OCI-LY3 (cell line): ENCODE measurements at regions not wholly inside any gene's neighbourhood (a gene's known extent, or its start where the extent isn't known, plus 50 kb on each side); places are given as distances from the start of the nearest gene placed in this dataset.

Source experiments
- EZH2phosphoT487 ChIP-seq: fragments of 200-600 bp; shearing (Covaris generic); IDR thresholded peaks from 2 replicates; pipeline ENCODE4 v1.6.1; 2018; ENCODE audit warnings: antibody characterized with exemption, mixed run types, low read depth
- TF ChIP-seq, protein P1 (sequence below): fragments of 200-600, 300-600 bp; sonication (generic); IDR thresholded peaks from 2 replicates; pipeline ENCODE4 v1.5.1; 2014; ENCODE audit warnings: antibody characterized with exemption, low read length, low read depth

DNA sequence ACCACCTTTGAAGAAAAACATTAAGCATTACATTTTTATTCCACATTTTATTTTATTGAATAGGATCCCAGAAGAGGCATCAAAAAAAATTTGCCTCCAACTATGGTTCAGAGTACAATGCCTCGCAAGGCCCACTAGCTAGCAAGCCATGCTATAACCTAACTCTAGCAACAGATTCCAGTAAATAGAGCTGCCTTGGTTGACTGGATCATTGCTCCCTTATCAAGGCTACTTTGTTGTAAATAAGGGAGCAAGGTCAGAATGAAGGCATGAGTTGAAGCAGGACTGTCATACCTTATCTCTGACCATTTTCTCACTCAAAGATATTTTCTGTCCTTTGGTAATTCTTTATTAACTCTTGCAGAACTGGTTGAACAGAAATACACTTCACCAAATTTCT, 672.6 kb downstream of the EPHA4 start:
- TF ChIP-seq, protein P1, sequence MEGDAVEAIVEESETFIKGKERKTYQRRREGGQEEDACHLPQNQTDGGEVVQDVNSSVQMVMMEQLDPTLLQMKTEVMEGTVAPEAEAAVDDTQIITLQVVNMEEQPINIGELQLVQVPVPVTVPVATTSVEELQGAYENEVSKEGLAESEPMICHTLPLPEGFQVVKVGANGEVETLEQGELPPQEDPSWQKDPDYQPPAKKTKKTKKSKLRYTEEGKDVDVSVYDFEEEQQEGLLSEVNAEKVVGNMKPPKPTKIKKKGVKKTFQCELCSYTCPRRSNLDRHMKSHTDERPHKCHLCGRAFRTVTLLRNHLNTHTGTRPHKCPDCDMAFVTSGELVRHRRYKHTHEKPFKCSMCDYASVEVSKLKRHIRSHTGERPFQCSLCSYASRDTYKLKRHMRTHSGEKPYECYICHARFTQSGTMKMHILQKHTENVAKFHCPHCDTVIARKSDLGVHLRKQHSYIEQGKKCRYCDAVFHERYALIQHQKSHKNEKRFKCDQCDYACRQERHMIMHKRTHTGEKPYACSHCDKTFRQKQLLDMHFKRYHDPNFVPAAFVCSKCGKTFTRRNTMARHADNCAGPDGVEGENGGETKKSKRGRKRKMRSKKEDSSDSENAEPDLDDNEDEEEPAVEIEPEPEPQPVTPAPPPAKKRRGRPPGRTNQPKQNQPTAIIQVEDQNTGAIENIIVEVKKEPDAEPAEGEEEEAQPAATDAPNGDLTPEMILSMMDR = no peak
- no peak for TF ChIP-seq EZH2phosphoT487
